ENCODE measurements at regions not wholly inside any gene's neighbourhood (a gene's known extent, or its start where the extent isn't known, plus 50 kb on each side); places are given as distances from the start of the nearest gene placed in this dataset.

GRCh38 chr2:174667250-174667860, 69.8 kb upstream of the WIPF1 start:
- Histone ChIP-seq H3K4me3 (ENCODE audit: low read depth in 2 of 2, low read length in 2 of 2) (no peak overlapping the region), H3K27ac (ENCODE audit: low read length) (no peak overlapping the region), H3K27me3 (ENCODE audit: control insufficient read depth, insufficient read depth, low read length) (no peaks in the 10 kb centered on the region), H3K9me3 (ENCODE audit: control insufficient read depth, insufficient read depth, low read depth, low read length) (peaks cover 6% of the 10 kb centered on the region; the same call in 1 of the 2 replicates), H3K36me3 (ENCODE audit: control insufficient read depth, insufficient read depth, low read length) (no peaks in the 10 kb centered on the region), H3K4me1 (ENCODE audit: control insufficient read depth, insufficient read depth, low read length) (no peaks in the 10 kb centered on the region; the same call in 1 of the 2 replicates)
- no TSS peak for BruUV-seq (replicated peaks)
- ChIA-PET CTCF (no interaction called here), POLR2A (no interaction called here)
- intact Hi-C loops (cut with micrococcal nuclease; ENCODE audit: unreplicated experiment), result no loop called here
- in situ Hi-C loops (cut with HindIII; ENCODE audit: low pct_unique_long_range_greater_than_20kb, low sequenced_read_pairs), result no loop called here
- DNase-seq (ENCODE audit: low read depth, low spot score), result no peak
- no peak; the same call in 1 of the 2 replicates for ATAC-seq
- TF ChIP-seq TCF7L2 (IDR thresholded peaks at IDR 0.05; ENCODE audit: low read depth, low read length) (no peak), POLR2AphosphoS5 (IDR thresholded peaks at IDR 0.05; ENCODE audit: low read depth, low read length) (no peak), CTCF (IDR thresholded peaks at IDR 0.05) (no peak), REST (IDR thresholded peaks at IDR 0.05; ENCODE audit: insufficient read depth in 1 of 2, low read depth in 2 of 2, low read length in 1 of 2) (no peak), SIN3A (IDR thresholded peaks at IDR 0.05; ENCODE audit: borderline replicate concordance, insufficient read depth, low read depth, low read length) (no peak)

- in situ Hi-C loops (cut with HindIII; ENCODE audit: low pct_unique_long_range_greater_than_20kb, low sequenced_read_pairs), result no loop called here
- BruUV-seq (replicated peaks), result no TSS peak
- no peaks in the 10 kb centered on the region for H3K36me3 ChIP-seq (ENCODE audit: control insufficient read depth, insufficient read depth, low read length)
- H3K27me3 ChIP-seq (ENCODE audit: control insufficient read depth, insufficient read depth, low read length), result no peaks in the 10 kb centered on the region
- no peak overlapping the region for H3K4me3 ChIP-seq (ENCODE audit: low read depth in 2 of 2, low read length in 2 of 2)
- ChIA-PET CTCF (no interaction called here), POLR2A (no interaction called here)
- no peak overlapping the region for H3K27ac ChIP-seq (ENCODE audit: low read length)
- ATAC-seq (no peak), DNase-seq (ENCODE audit: low read depth, low spot score) (no peak)
- H3K9me3 ChIP-seq (ENCODE audit: control insufficient read depth, insufficient read depth, low read depth, low read length), result 0 out of 2 replicates have a peak, but pooled peaks cover under 1% of the 10 kb centered on the region
- no peak for TF ChIP-seq REST (IDR thresholded peaks at IDR 0.05; ENCODE audit: insufficient read depth in 1 of 2, low read depth in 2 of 2, low read length in 1 of 2)
- TF ChIP-seq CTCF (IDR thresholded peaks at IDR 0.05), result no peak
- no peak for TF ChIP-seq TCF7L2 (IDR thresholded peaks at IDR 0.05; ENCODE audit: low read depth, low read length)
- TF ChIP-seq POLR2AphosphoS5 (IDR thresholded peaks at IDR 0.05; ENCODE audit: low read depth, low read length), result no peak
- TF ChIP-seq SIN3A (IDR thresholded peaks at IDR 0.05; ENCODE audit: borderline replicate concordance, insufficient read depth, low read depth, low read length), result no peak
- intact Hi-C loops (cut with micrococcal nuclease; ENCODE audit: unreplicated experiment), result no loop called here
- no peaks in the 10 kb centered on the region; the same call in 1 of the 2 replicates for H3K4me1 ChIP-seq (ENCODE audit: control insufficient read depth, insufficient read depth, low read length)
These were observed 69.2 kb upstream of the WIPF1 start for GRCh38 chr2:174666845-174667244.
